ENCODE measurements at regions not wholly inside any gene's neighbourhood (a gene's known extent, or its start where the extent isn't known, plus 50 kb on each side); places are given as distances from the start of the nearest gene placed in this dataset.

GRCh38 chr16:77060614-77061013 is 130.4 kb upstream of the MON1B start:
- Mint-ChIP-seq H3K9me3 (peaks cover 46% of the 10 kb centered on the region), H3K27me3 (ENCODE audit: low read depth) (no peaks in the 10 kb centered on the region), H3K4me1 (peaks cover 8% of the 10 kb centered on the region), H3K36me3 (peaks cover 10% of the 10 kb centered on the region; the same call in 1 of the 2 replicates), H3K27ac (no peak overlapping the region), H3K4me3 (no peak overlapping the region)
- CTCF ChIA-PET = no interaction called here
- ATAC-seq = no peak
- no peak for DNase-seq (ENCODE audit: low spot score)
- POLR2A ChIA-PET = no interaction called here
- no peak for TF ChIP-seq PRDM15 (CRISPR knock-in tag; IDR thresholded peaks at IDR 0.05)
- TF ChIP-seq FOXJ3 (CRISPR knock-in tag; IDR thresholded peaks at IDR 0.05; ENCODE audit: borderline replicate concordance) = no peak
- no peak for TF ChIP-seq ZNF416 (CRISPR knock-in tag; IDR thresholded peaks at IDR 0.05)
- TF ChIP-seq RORB (CRISPR knock-in tag; IDR thresholded peaks at IDR 0.05) = no peak

GRCh38 chr16:77062878-77063675 is 127.9 kb upstream of the MON1B start:
- Mint-ChIP-seq H3K27ac (no peak overlapping the region), H3K4me3 (no peak overlapping the region), H3K27me3 (ENCODE audit: low read depth) (no peaks in the 10 kb centered on the region), H3K36me3 (peaks cover 10% of the 10 kb centered on the region; the same call in 1 of the 2 replicates), H3K9me3 (peaks cover 47% of the 10 kb centered on the region), H3K4me1 (peaks cover 8% of the 10 kb centered on the region)
- ATAC-seq = no peak
- no peak for DNase-seq (ENCODE audit: low spot score)
- ChIA-PET CTCF (no interaction called here), POLR2A (no interaction called here)
- TF ChIP-seq ZNF423 (CRISPR knock-in tag; IDR thresholded peaks at IDR 0.05) (no peak), ZNF396 (CRISPR knock-in tag; IDR thresholded peaks at IDR 0.05; ENCODE audit: borderline replicate concordance) (no peak), JUN (CRISPR knock-in tag; IDR thresholded peaks at IDR 0.05) (no peak)

GRCh38 chr16:77063676-77064016 is 127.3 kb upstream of the MON1B start:
- TF ChIP-seq PRRX2 (CRISPR knock-in tag; IDR thresholded peaks at IDR 0.05) (no peak), AFF4 (CRISPR knock-in tag; IDR thresholded peaks at IDR 0.05; ENCODE audit: borderline replicate concordance) (no peak), ATF3 (CRISPR knock-in tag; conservative IDR thresholded peaks at IDR 0.05) (no peak), ZMAT4 (CRISPR knock-in tag; IDR thresholded peaks at IDR 0.05) (no peak), AR (CRISPR knock-in tag; IDR thresholded peaks at IDR 0.05) (no peak)
- Mint-ChIP-seq H3K27ac (no peak overlapping the region), H3K9me3 (peaks cover 50% of the 10 kb centered on the region), H3K36me3 (peaks cover 10% of the 10 kb centered on the region), H3K4me1 (peaks cover 8% of the 10 kb centered on the region), H3K27me3 (ENCODE audit: low read depth) (no peaks in the 10 kb centered on the region), H3K4me3 (no peak overlapping the region)
- CTCF ChIA-PET = interaction anchor here (1.2 kb wide), 1 partner anchor 107 kb away, joined by 3 read pairs; no protein-coding TSS in a partner anchor
- POLR2A ChIA-PET = no interaction called here
- DNase-seq (ENCODE audit: low spot score) = no peak
- ATAC-seq = no peak

All from WTC11 (cell line).